Skeletal muscle tissue (tissue), 3 donors: ENCODE measurements at regions not wholly inside any gene's neighbourhood (a gene's known extent, or its start where the extent isn't known, plus 50 kb on each side); places are given as distances from the start of the nearest gene placed in this dataset.

ENCODE experiments used
- H3K27ac ChIP-seq: one replicate; pipeline ENCODE4 v1.7.0; 2013; ENCODE audit warnings: mild to moderate bottlenecking, low read depth, low read length, inconsistent platforms
- H3K27me3 ChIP-seq, 3 donors: one replicate each; pipeline ENCODE4 v1.7.0; 2013; ENCODE audit warnings: low read length in 3 of 3; ENCODE audit not compliant: control insufficient read depth in 3 of 3, insufficient read depth in 3 of 3
- H3K36me3 ChIP-seq, 3 donors: one replicate each; pipeline ENCODE4 v1.7.0; 2013; ENCODE audit warnings: low read length in 3 of 3; ENCODE audit not compliant: control insufficient read depth in 3 of 3, insufficient read depth in 3 of 3
- H3K4me1 ChIP-seq, 3 donors: one replicate each; pipeline ENCODE4 v1.7.0; 2013; ENCODE audit warnings: low read length in 3 of 3, mild to moderate bottlenecking in 3 of 3; ENCODE audit not compliant: control insufficient read depth in 3 of 3, insufficient read depth in 3 of 3
- H3K4me3 ChIP-seq, 3 donors: one replicate each; pipeline ENCODE4 v1.7.0; 2013; ENCODE audit warnings: low read length in 3 of 3
- H3K9ac ChIP-seq, 3 donors: one replicate each; pipeline ENCODE4 v1.7.0; 2013; ENCODE audit warnings: low read length in 3 of 3, mild to moderate bottlenecking in 3 of 3, moderate library complexity in 2 of 3, low read depth in 1 of 3
- H3K9me3 ChIP-seq, 3 donors: one replicate each; pipeline ENCODE4 v1.7.0; 2013; ENCODE audit warnings: low read length in 3 of 3; ENCODE audit not compliant: control insufficient read depth in 3 of 3
- donor health status: Osteomylitis.

- Histone ChIP-seq H3K9ac (no peak overlapping the region), H3K4me1 (no peaks in the 10 kb centered on the region), H3K27me3 (no peaks in the 10 kb centered on the region), H3K9me3 (no peaks in the 10 kb centered on the region), H3K4me3 (no peak overlapping the region), H3K27ac (no peak overlapping the region), H3K36me3 (no peaks in the 10 kb centered on the region)
Measured at GRCh38 chr6:148602136-148602535, 144.7 kb upstream of the UST start.

DNA sequence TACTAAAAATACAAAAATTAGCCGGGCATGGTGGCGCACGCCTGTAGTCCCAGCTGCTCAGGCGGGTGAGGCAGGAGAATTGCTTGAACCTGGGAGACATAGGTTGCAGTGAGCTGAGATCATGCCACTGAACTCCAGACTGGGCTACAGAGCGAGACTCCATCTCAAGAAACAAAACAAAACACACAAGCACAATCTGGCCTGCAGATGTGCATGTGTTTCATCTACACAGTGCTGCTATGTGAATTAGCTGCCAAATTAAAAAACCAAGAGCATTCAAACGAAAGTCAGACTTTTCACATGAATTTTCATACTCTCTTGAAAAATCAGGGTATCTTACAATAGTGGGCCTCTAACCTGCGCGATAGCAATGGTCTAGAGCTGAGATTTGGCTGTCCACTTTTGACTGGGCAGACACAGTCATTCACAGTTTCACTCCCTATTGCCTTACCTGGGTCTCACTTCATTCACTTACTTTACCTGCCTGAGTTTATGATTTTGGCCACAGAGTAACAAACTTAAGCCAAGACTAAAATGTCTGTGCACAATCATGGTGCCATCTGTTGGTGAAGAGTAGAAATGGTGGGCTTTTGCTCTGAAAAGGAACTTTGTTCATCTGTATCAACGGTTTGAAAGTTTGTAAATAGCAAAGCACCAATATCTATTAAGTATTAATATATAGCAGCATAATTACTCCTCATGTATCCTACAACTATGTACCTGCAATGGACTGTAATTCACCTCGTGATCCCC lies 138.5 kb upstream of the UST start:
- H3K27me3 ChIP-seq: no peaks in the 10 kb centered on the region
- H3K9ac ChIP-seq: no peak overlapping the region
- H3K4me3 ChIP-seq: no peak overlapping the region
- peaks cover 16 to 25% (median 19%) of the 10 kb centered on the region in 3 donors for H3K4me1 ChIP-seq
- H3K27ac ChIP-seq: no peak overlapping the region
- H3K36me3 ChIP-seq: no peaks in the 10 kb centered on the region
- H3K9me3 ChIP-seq: no peaks in the 10 kb centered on the region

GRCh38 chr6:148611213-148611612 lies 135.6 kb upstream of the UST start:
- Histone ChIP-seq H3K4me3 (peak overlapping the region in 2 of 3 donors; percentile 16 to 40), H3K9me3 (no peaks in the 10 kb centered on the region), H3K36me3 (no peaks in the 10 kb centered on the region), H3K9ac (peak overlapping the region in 2 of 3 donors; percentile 26 to 34), H3K27me3 (no peaks in the 10 kb centered on the region), H3K4me1 (peaks cover 28 to 39% (median 29%) of the 10 kb centered on the region in 3 donors), H3K27ac (peak overlapping the region; percentile 90)

DNA sequence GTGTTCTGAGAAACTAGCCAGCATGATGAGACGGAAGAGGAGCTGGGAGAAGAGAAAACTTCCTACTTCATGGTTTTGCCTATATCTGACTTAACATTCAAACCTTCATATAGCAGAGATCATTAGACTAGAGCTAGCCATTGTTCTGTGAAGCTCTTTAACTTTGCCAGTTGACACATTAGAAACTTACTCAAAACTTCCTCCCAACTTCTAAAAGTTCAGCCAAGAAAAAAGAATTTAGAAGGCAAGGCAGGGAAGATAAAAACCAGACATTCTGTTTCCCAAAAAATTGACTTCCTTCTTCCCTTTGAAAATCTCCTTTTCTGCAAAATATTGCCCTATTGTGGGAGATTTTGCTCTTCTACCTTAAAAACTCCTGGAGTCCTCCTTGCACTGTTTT lies 134.8 kb upstream of the UST start:
- Histone ChIP-seq H3K9me3 (no peaks in the 10 kb centered on the region), H3K9ac (no peak overlapping the region), H3K4me1 (peaks cover 28 to 39% (median 29%) of the 10 kb centered on the region in 3 donors), H3K27ac (peak overlapping the region; percentile 90), H3K36me3 (no peaks in the 10 kb centered on the region), H3K27me3 (no peaks in the 10 kb centered on the region), H3K4me3 (no peak overlapping the region)

DNA sequence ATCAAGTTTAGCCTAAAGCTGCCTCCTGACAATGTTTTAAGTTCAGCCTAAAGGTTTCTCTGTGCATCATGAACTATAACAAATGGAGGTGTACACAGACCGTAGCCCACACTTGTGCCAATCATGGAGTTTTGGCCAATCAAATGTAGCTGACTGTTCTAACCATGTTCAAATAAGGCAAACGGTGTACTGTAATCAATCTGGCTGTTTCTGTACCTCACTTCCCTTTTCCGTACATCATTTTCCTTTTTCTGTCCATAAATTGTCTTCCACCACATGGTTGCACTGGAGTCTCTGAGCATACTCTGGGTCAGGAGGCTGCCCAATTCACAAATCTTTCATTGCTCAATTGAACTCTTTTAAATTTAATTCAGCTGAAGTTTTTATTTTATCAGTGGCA lies 132.2 kb upstream of the UST start:
- Histone ChIP-seq H3K27ac (no peak overlapping the region), H3K4me3 (no peak overlapping the region), H3K27me3 (no peaks in the 10 kb centered on the region), H3K9ac (no peak overlapping the region), H3K4me1 (peaks cover 28 to 34% (median 33%) of the 10 kb centered on the region in 3 donors), H3K36me3 (no peaks in the 10 kb centered on the region), H3K9me3 (no peaks in the 10 kb centered on the region)

DNA sequence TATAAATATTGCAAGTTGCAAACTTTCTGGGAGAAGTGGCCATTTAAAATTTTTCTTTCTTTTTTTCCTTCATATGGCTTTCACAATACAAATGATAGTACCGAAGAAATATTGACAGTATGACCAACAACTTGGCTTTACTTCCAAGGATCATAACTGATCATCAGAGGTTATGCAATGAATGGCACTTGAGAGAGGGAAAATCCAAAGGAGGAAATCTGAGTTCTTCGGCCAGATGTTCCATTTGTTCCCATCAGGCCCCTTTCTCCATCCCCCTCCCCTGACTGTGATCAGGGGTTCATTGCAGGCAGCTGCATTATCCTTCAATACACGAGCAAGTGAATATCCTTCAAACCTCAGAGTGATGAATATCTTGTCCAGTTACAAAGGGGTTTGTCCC lies 130.0 kb upstream of the UST start:
- Histone ChIP-seq H3K9me3 (no peaks in the 10 kb centered on the region), H3K9ac (no peak overlapping the region), H3K27ac (no peak overlapping the region), H3K27me3 (no peaks in the 10 kb centered on the region), H3K4me1 (peaks cover 17 to 26% (median 21%) of the 10 kb centered on the region in 3 donors), H3K36me3 (no peaks in the 10 kb centered on the region), H3K4me3 (no peak overlapping the region)

DNA sequence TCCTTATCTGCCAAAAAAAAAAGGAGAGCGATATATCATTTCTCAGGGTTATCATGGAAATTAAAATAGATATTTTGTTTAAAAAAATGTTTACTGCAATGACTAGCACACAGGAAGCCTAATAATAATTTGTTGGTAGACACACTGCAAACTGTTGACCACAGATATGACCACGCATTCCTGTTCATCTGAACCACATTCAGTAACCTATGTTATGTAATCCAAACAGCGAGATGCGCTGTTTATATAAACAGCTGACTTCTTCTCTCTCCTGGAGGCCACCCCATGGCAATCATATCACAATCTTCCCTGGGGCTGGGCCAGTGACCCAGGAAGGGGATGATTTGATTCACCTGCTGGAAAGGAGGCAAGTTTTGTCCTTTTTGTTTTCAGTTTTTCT lies 129.3 kb upstream of the UST start:
- no peaks in the 10 kb centered on the region for H3K27me3 ChIP-seq
- no peaks in the 10 kb centered on the region for H3K9me3 ChIP-seq
- H3K36me3 ChIP-seq: no peaks in the 10 kb centered on the region
- peaks cover 14 to 20% (median 19%) of the 10 kb centered on the region in 3 donors for H3K4me1 ChIP-seq
- H3K27ac ChIP-seq: no peak overlapping the region
- H3K4me3 ChIP-seq: no peak overlapping the region
- H3K9ac ChIP-seq: no peak overlapping the region

DNA sequence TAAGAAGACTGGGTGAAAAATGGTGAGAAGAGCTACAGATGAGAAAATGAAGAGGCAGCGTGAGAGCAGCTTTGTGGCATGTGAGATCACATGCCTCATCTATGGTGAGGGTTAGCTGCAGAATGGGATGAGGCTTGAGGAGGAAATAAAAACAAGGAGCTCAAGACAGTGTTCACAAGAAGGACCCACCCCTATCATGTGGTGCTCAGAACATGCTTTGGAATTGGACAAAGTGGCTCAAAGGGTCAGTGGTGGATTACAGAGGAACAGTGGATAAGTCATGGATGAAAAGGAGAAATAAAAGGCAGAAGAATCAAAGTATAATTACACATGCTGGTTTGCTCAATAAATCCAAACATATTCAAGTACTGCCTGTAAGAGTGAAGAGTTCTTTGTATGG lies 126.9 kb upstream of the UST start:
- Histone ChIP-seq H3K36me3 (no peaks in the 10 kb centered on the region), H3K4me1 (peaks cover 3 to 9% (median 8%) of the 10 kb centered on the region in 3 donors), H3K27me3 (no peaks in the 10 kb centered on the region), H3K9ac (no peak overlapping the region), H3K4me3 (no peak overlapping the region), H3K27ac (no peak overlapping the region), H3K9me3 (no peaks in the 10 kb centered on the region)

GRCh38 chr6:148620579-148621298 lies 126.1 kb upstream of the UST start:
- H3K36me3 ChIP-seq: no peaks in the 10 kb centered on the region
- H3K9ac ChIP-seq: no peak overlapping the region
- H3K9me3 ChIP-seq: no peaks in the 10 kb centered on the region
- no peak overlapping the region for H3K27ac ChIP-seq
- peaks cover 3 to 8% (median 7%) of the 10 kb centered on the region in 3 donors for H3K4me1 ChIP-seq
- H3K27me3 ChIP-seq: no peaks in the 10 kb centered on the region
- H3K4me3 ChIP-seq: no peak overlapping the region

DNA sequence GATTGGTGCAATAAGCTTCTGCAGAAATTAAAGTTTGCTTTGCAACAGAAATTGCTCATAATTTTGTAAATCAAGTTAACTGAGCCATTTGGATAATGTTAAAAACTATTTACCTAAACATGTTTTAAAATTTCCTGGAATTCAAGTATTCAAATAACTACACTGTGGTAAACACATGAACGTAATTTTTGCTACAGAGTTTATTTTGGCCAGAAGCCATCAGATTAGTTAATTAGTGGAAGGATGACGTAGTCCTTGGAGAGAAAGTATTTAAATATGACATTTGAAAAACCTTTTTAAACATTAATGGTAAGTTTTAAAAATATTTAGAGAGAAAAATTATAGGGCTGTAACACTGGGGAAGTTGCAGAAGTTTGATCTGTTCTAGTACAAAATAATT lies 121.2 kb upstream of the UST start:
- H3K36me3 ChIP-seq: no peaks in the 10 kb centered on the region
- H3K4me1 ChIP-seq: peaks cover 3 to 4% (median 3%) of the 10 kb centered on the region in 3 donors
- no peaks in the 10 kb centered on the region for H3K9me3 ChIP-seq
- no peaks in the 10 kb centered on the region for H3K27me3 ChIP-seq
- H3K4me3 ChIP-seq: no peak overlapping the region
- H3K27ac ChIP-seq: no peak overlapping the region
- H3K9ac ChIP-seq: no peak overlapping the region
